ENCODE measurements at regions not wholly inside any gene's neighbourhood (a gene's known extent, or its start where the extent isn't known, plus 50 kb on each side); places are given as distances from the start of the nearest gene placed in this dataset.
"Not testable (repeated sequence)": the region's sequence is repeated elsewhere in the genome, so short reads cannot be mapped to it uniquely, and the experiment has no call there.

- DNase-seq (ENCODE audit: low spot score) = no peak
Observed at GRCh38 chr3:4147556-4148118, 155.5 kb upstream of the SETMAR start.

GRCh38 chr3:4149296-4149695 lies 153.9 kb upstream of the SETMAR start:
- no peak for DNase-seq (ENCODE audit: low spot score)

GRCh38 chr3:4150816-4151215 lies 152.4 kb upstream of the SETMAR start:
- DNase-seq (ENCODE audit: low spot score) = no peak

- no peak for DNase-seq (ENCODE audit: low spot score)
Observed at GRCh38 chr3:4151859-4152258, 151.3 kb upstream of the SETMAR start.

GRCh38 chr3:4153771-4154170 lies 149.4 kb upstream of the SETMAR start:
- no peak for DNase-seq (ENCODE audit: low spot score)

GRCh38 chr3:4158329-4158728 lies 144.8 kb upstream of the SETMAR start:
- DNase-seq (ENCODE audit: low spot score) = no peak

GRCh38 chr3:4162096-4162495 lies 141.1 kb upstream of the SETMAR start:
- DNase-seq (ENCODE audit: low spot score) = no peak

- no peak for DNase-seq (ENCODE audit: low spot score)
Observed at GRCh38 chr3:4163011-4163410, 140.2 kb upstream of the SETMAR start.

GRCh38 chr3:4166540-4166939 lies 136.6 kb upstream of the SETMAR start:
- DNase-seq (ENCODE audit: low spot score) = no peak

- DNase-seq (ENCODE audit: low spot score) = not testable (repeated sequence)
Observed at GRCh38 chr3:4167230-4167629, 135.9 kb upstream of the SETMAR start.

- DNase-seq (ENCODE audit: low spot score) = no peak
Observed at GRCh38 chr3:4174791-4175190, 128.4 kb upstream of the SETMAR start.

GRCh38 chr3:4191971-4192370 lies 111.2 kb upstream of the SETMAR start:
- DNase-seq (ENCODE audit: low spot score) = no peak

GRCh38 chr3:4195006-4195405 lies 108.2 kb upstream of the SETMAR start:
- no peak for DNase-seq (ENCODE audit: low spot score)

GRCh38 chr3:4196506-4197147 lies 106.5 kb upstream of the SETMAR start:
- DNase-seq (ENCODE audit: low spot score) = no peak

- DNase-seq (ENCODE audit: low spot score) = no peak
Observed at GRCh38 chr3:4197670-4198069, 105.5 kb upstream of the SETMAR start.

- DNase-seq (ENCODE audit: low spot score) = no peak
Observed at GRCh38 chr3:4198491-4198890, 104.7 kb upstream of the SETMAR start.

GRCh38 chr3:4204776-4205175 lies 98.4 kb upstream of the SETMAR start:
- not testable (repeated sequence) for DNase-seq (ENCODE audit: low spot score)

GRCh38 chr3:4207672-4208071 lies 95.5 kb upstream of the SETMAR start:
- no peak for DNase-seq (ENCODE audit: low spot score)

GRCh38 chr3:4208556-4208955 lies 94.6 kb upstream of the SETMAR start:
- no peak for DNase-seq (ENCODE audit: low spot score)

GRCh38 chr3:4211610-4212009 lies 91.6 kb upstream of the SETMAR start:
- DNase-seq (ENCODE audit: low spot score) = peak; percentile 3

- not testable (repeated sequence) for DNase-seq (ENCODE audit: low spot score)
Observed at GRCh38 chr3:4213420-4213819, 89.7 kb upstream of the SETMAR start.

GRCh38 chr3:4216974-4217373 lies 86.2 kb upstream of the SETMAR start:
- not testable (repeated sequence) for DNase-seq (ENCODE audit: low spot score)

GRCh38 chr3:4218456-4219226 lies 84.5 kb upstream of the SETMAR start:
- DNase-seq (ENCODE audit: low spot score) = no peak

All from HT-29 (cell line).